ENCODE measurements at regions not wholly inside any gene's neighbourhood (a gene's known extent, or its start where the extent isn't known, plus 50 kb on each side); places are given as distances from the start of the nearest gene placed in this dataset.
A peak's percentile ranks its signal among the peaks of the same experiment; 100 is the strongest.

GRCh38 chr12:65696227-65696626 lies 128.1 kb upstream of the HMGA2 start:
- Mint-ChIP-seq H3K9me3 (peaks cover 0 to 4% (median 0%) of the 10 kb centered on the region in 7 donors), H3K27ac (no peak overlapping the region), H3K27me3 (peaks cover 9% of the 10 kb centered on the region), H3K4me1 (no peaks in the 10 kb centered on the region), H3K4me3 (peak overlapping the region in 1 of 4 donors; percentile 48), H3K36me3 (no peaks in the 10 kb centered on the region)
- H3K27ac ChIP-seq (ENCODE audit: insufficient read depth, low read length, poor library complexity, severe bottlenecking), result no peak overlapping the region
- no peak for DNase-seq
- H3K27me3 ChIP-seq (ENCODE audit: control insufficient read depth, insufficient read depth, low read length), result no peaks in the 10 kb centered on the region
- H3K4me3 ChIP-seq (ENCODE audit: low read depth, low read length), result no peak overlapping the region
- H3K4me1 ChIP-seq (ENCODE audit: control insufficient read depth, insufficient read depth, low read length, poor library complexity, severe bottlenecking), result no peaks in the 10 kb centered on the region
- no peak for ATAC-seq (ENCODE audit: low read depth in 2 of 2)
- no peaks in the 10 kb centered on the region for H3K9me3 ChIP-seq (ENCODE audit: control insufficient read depth in 2 of 2, low read length in 2 of 2)
- H3K36me3 ChIP-seq (ENCODE audit: control insufficient read depth, insufficient read depth, low read length), result no peaks in the 10 kb centered on the region

DNA sequence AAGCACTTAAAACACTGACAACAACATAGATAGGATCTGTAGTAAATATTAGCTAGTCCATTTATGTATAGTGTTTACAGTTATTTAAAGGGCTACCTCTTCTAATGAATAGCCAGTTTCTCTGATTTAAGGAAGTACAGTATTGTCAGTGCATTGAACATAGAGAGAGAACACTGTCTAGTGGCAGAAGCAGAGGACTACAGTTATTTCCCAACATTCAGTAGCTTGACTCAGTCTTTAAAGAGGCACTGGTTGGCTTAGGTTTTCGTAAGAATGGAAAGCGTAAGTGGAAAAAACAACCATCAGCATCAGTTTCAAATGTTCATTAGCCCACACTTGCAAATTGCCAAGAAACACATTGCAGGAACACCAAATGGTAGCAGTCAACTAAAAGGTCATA lies 125.0 kb upstream of the HMGA2 start:
- Mint-ChIP-seq H3K27ac (no peak overlapping the region), H3K27me3 (peaks cover 9% of the 10 kb centered on the region), H3K4me3 (no peak overlapping the region), H3K9me3 (peaks cover 0 to 4% (median 2%) of the 10 kb centered on the region in 7 donors), H3K36me3 (no peaks in the 10 kb centered on the region), H3K4me1 (no peaks in the 10 kb centered on the region)
- no peak overlapping the region for H3K27ac ChIP-seq (ENCODE audit: insufficient read depth, low read length, poor library complexity, severe bottlenecking)
- H3K27me3 ChIP-seq (ENCODE audit: control insufficient read depth, insufficient read depth, low read length), result no peaks in the 10 kb centered on the region
- H3K36me3 ChIP-seq (ENCODE audit: control insufficient read depth, insufficient read depth, low read length), result no peaks in the 10 kb centered on the region
- H3K9me3 ChIP-seq (ENCODE audit: control insufficient read depth in 2 of 2, low read length in 2 of 2), result peaks cover 0 to 2% of the 10 kb centered on the region in 2 experiments
- DNase-seq (no peak), ATAC-seq (ENCODE audit: low read depth in 2 of 2) (no peak)
- H3K4me1 ChIP-seq (ENCODE audit: control insufficient read depth, insufficient read depth, low read length, poor library complexity, severe bottlenecking), result no peaks in the 10 kb centered on the region
- no peak overlapping the region for H3K4me3 ChIP-seq (ENCODE audit: low read depth, low read length)

GRCh38 chr12:65703176-65703575 lies 121.1 kb upstream of the HMGA2 start:
- no peak for DNase-seq
- H3K27ac Mint-ChIP-seq, result no peak overlapping the region
- no peak overlapping the region for H3K27ac ChIP-seq (ENCODE audit: insufficient read depth, low read length, poor library complexity, severe bottlenecking)
- H3K4me1 ChIP-seq (ENCODE audit: control insufficient read depth, insufficient read depth, low read length, poor library complexity, severe bottlenecking), result no peaks in the 10 kb centered on the region
- H3K9me3 Mint-ChIP-seq, result peaks cover 0 to 24% (median 5%) of the 10 kb centered on the region in 7 donors
- H3K27me3 Mint-ChIP-seq, result peaks cover 4% of the 10 kb centered on the region
- H3K4me3 ChIP-seq (ENCODE audit: low read depth, low read length), result no peak overlapping the region
- no peaks in the 10 kb centered on the region for H3K36me3 Mint-ChIP-seq
- H3K4me3 Mint-ChIP-seq, result no peak overlapping the region
- no peaks in the 10 kb centered on the region for H3K36me3 ChIP-seq (ENCODE audit: control insufficient read depth, insufficient read depth, low read length)
- ATAC-seq (ENCODE audit: low read depth in 2 of 2), result no peak
- H3K4me1 Mint-ChIP-seq, result no peaks in the 10 kb centered on the region
- H3K27me3 ChIP-seq (ENCODE audit: control insufficient read depth, insufficient read depth, low read length), result no peaks in the 10 kb centered on the region
- peaks cover 11 to 13% of the 10 kb centered on the region in 2 experiments for H3K9me3 ChIP-seq (ENCODE audit: control insufficient read depth in 2 of 2, low read length in 2 of 2)

GRCh38 chr12:65705380-65705876 lies 118.9 kb upstream of the HMGA2 start:
- H3K4me3 ChIP-seq (ENCODE audit: low read depth, low read length), result no peak overlapping the region
- H3K27ac ChIP-seq (ENCODE audit: insufficient read depth, low read length, poor library complexity, severe bottlenecking), result no peak overlapping the region
- DNase-seq (no peak), ATAC-seq (ENCODE audit: low read depth in 2 of 2) (no peak)
- no peaks in the 10 kb centered on the region for H3K4me1 ChIP-seq (ENCODE audit: control insufficient read depth, insufficient read depth, low read length, poor library complexity, severe bottlenecking)
- Mint-ChIP-seq H3K4me1 (no peaks in the 10 kb centered on the region), H3K27me3 (no peaks in the 10 kb centered on the region), H3K4me3 (no peak overlapping the region), H3K36me3 (no peaks in the 10 kb centered on the region), H3K9me3 (peaks cover 0 to 24% (median 5%) of the 10 kb centered on the region in 7 donors), H3K27ac (no peak overlapping the region)
- H3K27me3 ChIP-seq (ENCODE audit: control insufficient read depth, insufficient read depth, low read length), result no peaks in the 10 kb centered on the region
- H3K36me3 ChIP-seq (ENCODE audit: control insufficient read depth, insufficient read depth, low read length), result no peaks in the 10 kb centered on the region
- peaks cover 11 to 13% of the 10 kb centered on the region in 2 experiments for H3K9me3 ChIP-seq (ENCODE audit: control insufficient read depth in 2 of 2, low read length in 2 of 2)

- Histone ChIP-seq H3K36me3 (ENCODE audit: control insufficient read depth, insufficient read depth, low read length) (no peaks in the 10 kb centered on the region), H3K27me3 (ENCODE audit: control insufficient read depth, insufficient read depth, low read length) (no peaks in the 10 kb centered on the region), H3K4me3 (ENCODE audit: low read depth, low read length) (no peak overlapping the region), H3K27ac (ENCODE audit: insufficient read depth, low read length, poor library complexity, severe bottlenecking) (no peak overlapping the region), H3K4me1 (ENCODE audit: control insufficient read depth, insufficient read depth, low read length, poor library complexity, severe bottlenecking) (no peaks in the 10 kb centered on the region), H3K9me3 (ENCODE audit: control insufficient read depth in 2 of 2, low read length in 2 of 2) (peaks cover 11 to 13% of the 10 kb centered on the region in 2 experiments)
- DNase-seq (no peak), ATAC-seq (ENCODE audit: low read depth in 2 of 2) (no peak)
- H3K4me1 Mint-ChIP-seq, result no peaks in the 10 kb centered on the region
- H3K9me3 Mint-ChIP-seq, result peaks cover 0 to 24% (median 5%) of the 10 kb centered on the region in 7 donors
- H3K27ac Mint-ChIP-seq, result no peak overlapping the region
- no peaks in the 10 kb centered on the region for H3K36me3 Mint-ChIP-seq
- H3K4me3 Mint-ChIP-seq, result no peak overlapping the region
- H3K27me3 Mint-ChIP-seq, result no peaks in the 10 kb centered on the region
Observed at GRCh38 chr12:65707051-65707450, 117.2 kb upstream of the HMGA2 start.

DNA sequence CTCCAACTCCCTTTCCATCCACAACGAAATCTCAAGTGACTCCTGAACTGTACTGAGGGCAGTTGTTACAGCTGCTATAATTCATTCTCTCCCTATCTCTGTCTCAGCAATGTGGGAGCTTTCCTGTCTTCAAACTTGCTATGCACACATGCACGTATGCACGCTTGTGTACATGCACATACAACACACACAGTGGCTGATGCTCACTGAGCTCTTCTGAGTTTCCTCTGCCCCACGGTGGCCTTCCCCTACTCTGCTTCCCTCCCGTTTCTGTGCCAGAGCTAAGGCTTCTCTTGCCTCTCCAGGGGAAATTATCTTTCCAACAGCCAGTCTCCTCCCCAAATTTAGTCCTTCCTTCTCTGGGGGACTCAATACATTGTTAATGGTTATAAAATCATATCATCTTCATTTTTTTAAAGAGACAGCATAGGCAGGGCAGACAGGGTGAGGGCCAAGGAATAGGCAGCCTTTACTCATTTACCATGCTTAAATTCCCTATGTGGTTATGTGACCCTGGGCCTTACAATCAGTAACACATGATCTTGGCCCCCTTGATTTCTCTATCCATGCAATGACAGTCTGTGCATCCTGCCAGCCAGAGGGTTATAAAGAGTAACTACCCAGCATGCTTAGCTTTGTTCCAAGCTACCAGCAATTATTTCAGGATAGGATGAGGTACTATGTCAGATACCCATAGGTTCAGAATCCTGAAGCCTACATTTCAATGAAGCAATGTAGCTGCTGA lies 111.9 kb upstream of the HMGA2 start:
- Mint-ChIP-seq H3K36me3 (no peaks in the 10 kb centered on the region), H3K4me1 (no peaks in the 10 kb centered on the region)

GRCh38 chr12:65715961-65716360 lies 108.3 kb upstream of the HMGA2 start:
- H3K27me3 Mint-ChIP-seq, result peaks cover 4% of the 10 kb centered on the region
- no peak overlapping the region for H3K27ac ChIP-seq (ENCODE audit: insufficient read depth, low read length, poor library complexity, severe bottlenecking)
- H3K27ac Mint-ChIP-seq, result no peak overlapping the region
- H3K36me3 ChIP-seq (ENCODE audit: control insufficient read depth, insufficient read depth, low read length), result no peaks in the 10 kb centered on the region
- H3K4me3 Mint-ChIP-seq, result no peak overlapping the region
- H3K9me3 ChIP-seq (ENCODE audit: control insufficient read depth in 2 of 2, low read length in 2 of 2), result no peaks in the 10 kb centered on the region
- DNase-seq (no peak), ATAC-seq (ENCODE audit: low read depth in 2 of 2) (no peak)
- H3K4me1 ChIP-seq (ENCODE audit: control insufficient read depth, insufficient read depth, low read length, poor library complexity, severe bottlenecking), result no peaks in the 10 kb centered on the region
- no peaks in the 10 kb centered on the region for H3K36me3 Mint-ChIP-seq
- H3K4me3 ChIP-seq (ENCODE audit: low read depth, low read length), result no peak overlapping the region
- no peaks in the 10 kb centered on the region for H3K4me1 Mint-ChIP-seq
- no peaks in the 10 kb centered on the region for H3K27me3 ChIP-seq (ENCODE audit: control insufficient read depth, insufficient read depth, low read length)
- peaks cover 0 to 1% (median 0%) of the 10 kb centered on the region in 7 donors for H3K9me3 Mint-ChIP-seq

More for the DNA sequence above, 111.9 kb upstream of the HMGA2 start:
- no peak overlapping the region for H3K27ac ChIP-seq (ENCODE audit: insufficient read depth, low read length, poor library complexity, severe bottlenecking)
- no peak overlapping the region for H3K4me3 ChIP-seq (ENCODE audit: low read depth, low read length)
- H3K4me1 ChIP-seq (ENCODE audit: control insufficient read depth, insufficient read depth, low read length, poor library complexity, severe bottlenecking), result no peaks in the 10 kb centered on the region
- Mint-ChIP-seq H3K27ac (no peak overlapping the region), H3K4me3 (no peak overlapping the region), H3K9me3 (peaks cover 0 to 1% (median 0%) of the 10 kb centered on the region in 7 donors), H3K27me3 (no peaks in the 10 kb centered on the region)
- no peak for DNase-seq
- ATAC-seq (ENCODE audit: low read depth in 2 of 2), result no peak
- no peaks in the 10 kb centered on the region for H3K36me3 ChIP-seq (ENCODE audit: control insufficient read depth, insufficient read depth, low read length)
- no peaks in the 10 kb centered on the region for H3K9me3 ChIP-seq (ENCODE audit: control insufficient read depth in 2 of 2, low read length in 2 of 2)
- H3K27me3 ChIP-seq (ENCODE audit: control insufficient read depth, insufficient read depth, low read length), result no peaks in the 10 kb centered on the region
